Right lobe of liver (tissue), 6 donors: ENCODE measurements at regions not wholly inside any gene's neighbourhood (a gene's known extent, or its start where the extent isn't known, plus 50 kb on each side); places are given as distances from the start of the nearest gene placed in this dataset.

ENCODE experiments used
- ATAC-seq, 4 donors: fragments of 200-7000 bp; cut with Tn5 transposase; one replicate each; pipeline ENCODE4 v1.9.1; 2020; ENCODE audit warnings: mild to moderate bottlenecking in 4 of 4, moderate library complexity in 4 of 4
- DNase-seq, 3 donors: peaks; one replicate each; pipeline ENCODE4 v3.0.0-alpha.2; 2020
- H3K27ac ChIP-seq, 3 donors: fragments of 200-600 bp; one replicate each; pipeline ENCODE4 v1.8.0; 2022
- H3K27me3 ChIP-seq, 2 donors: fragments of 200-600 bp; one replicate each; pipeline ENCODE4 v1.8.0; 2022
- H3K36me3 ChIP-seq, 4 donors: fragments of 200-600 bp; sonication (generic) in 1 of 4; one replicate each; pipeline versions ENCODE4 v1.5.1 to v1.8.0; 2017 to 2022; ENCODE audit warnings: control low read depth in 1 of 4
- H3K4me1 ChIP-seq, 4 donors: fragments of 200-600 bp; sonication (generic) in 1 of 4; one replicate each; pipeline versions ENCODE4 v1.5.1 to v1.8.0; 2017 to 2022; ENCODE audit warnings: control low read depth in 1 of 4
- H3K4me3 ChIP-seq, 3 donors: fragments of 200-600 bp; one replicate each; pipeline ENCODE4 v1.8.0; 2022
- H3K9me3 ChIP-seq, 4 donors: fragments of 200-600 bp; sonication (generic) in 1 of 4; one replicate each; pipeline versions ENCODE4 v1.5.1 to v1.8.0; 2017 to 2022; ENCODE audit warnings: control low read depth in 1 of 4
- CTCF ChIP-seq, 4 donors: fragments of 200-600 bp in 3 of 4; fragments of 450-650 bp in 1 of 4; IDR thresholded peaks; one replicate each; pipeline versions ENCODE4 v1.5.1 to v1.8.0; 2016 to 2022; ENCODE audit warnings: antibody characterized with exemption in 4 of 4, mild to moderate bottlenecking in 2 of 4
- POLR2A ChIP-seq: fragments of 450-650 bp; IDR thresholded peaks from one replicate; pipeline ENCODE4 v1.6.1; 2017; ENCODE audit warnings: antibody characterized with exemption, mild to moderate bottlenecking
- WGBS: methylation state at CpG from one replicate; pipeline ENCODE4 v1.1.6; 2018; ENCODE audit warnings: low coverage, low lambda C conversion rate; ENCODE audit not compliant: insufficient coverage; ENCODE audit errors: missing lambda C conversion rate; 5-methylcytosine and 5-hydroxymethylcytosine counted together
- intact Hi-C, 2 donors: fragments of 100-400 bp; cut with DNase I; formaldehyde crosslinking; loops; one replicate each; pipeline versions ENCODE4 v1.11.2 to v1.14.1; 2022
- donor health status: DM: no; HTN: yes; CAD: no.
- donor health status: DM: no; HTN: no; CAD: no.
- donor health status: DM: no; HTN: no; CAD: no.
- donor health status: DM: no; HTN: yes; CAD: no.
- donor health status: DM: no; HTN: yes; CAD: no.

DNA sequence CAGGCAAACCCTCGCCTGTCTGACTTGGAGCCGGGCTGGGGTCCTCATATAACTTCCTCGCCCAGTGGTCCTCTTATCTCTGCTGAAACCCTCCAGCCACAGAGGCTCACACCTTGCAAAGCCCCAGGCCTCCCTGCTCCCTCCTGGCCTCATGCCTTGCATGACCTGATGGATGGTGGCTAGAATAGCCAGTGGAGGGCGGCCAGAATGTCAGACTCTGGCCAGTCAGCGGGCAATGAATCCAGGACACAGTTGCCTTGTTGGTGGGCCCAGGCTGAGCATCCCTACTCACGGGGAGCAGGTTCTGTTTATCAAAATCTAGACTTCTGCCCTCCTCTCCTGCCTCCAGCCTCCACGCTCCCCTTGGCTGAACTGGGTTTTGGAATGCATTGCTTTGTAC lies 69.1 kb upstream of the WNT11 start:
- DNase-seq, result no peak
- intact Hi-C loops, result no loop called here
- H3K27me3 ChIP-seq, result no peaks in the 10 kb centered on the region
- ATAC-seq, result no peak
- H3K27ac ChIP-seq, result no peak overlapping the region
- H3K36me3 ChIP-seq, result no peaks in the 10 kb centered on the region
- peaks cover 0 to 12% (median 3%) of the 10 kb centered on the region in 4 donors for H3K4me1 ChIP-seq
- no peaks in the 10 kb centered on the region for H3K9me3 ChIP-seq
- WGBS, result 100% methylated on average over 1 of the region's 7 CpGs
- TF ChIP-seq CTCF (IDR thresholded peaks at IDR 0.05), result no peak
- TF ChIP-seq POLR2A, result no peak
- H3K4me3 ChIP-seq, result no peak overlapping the region

DNA sequence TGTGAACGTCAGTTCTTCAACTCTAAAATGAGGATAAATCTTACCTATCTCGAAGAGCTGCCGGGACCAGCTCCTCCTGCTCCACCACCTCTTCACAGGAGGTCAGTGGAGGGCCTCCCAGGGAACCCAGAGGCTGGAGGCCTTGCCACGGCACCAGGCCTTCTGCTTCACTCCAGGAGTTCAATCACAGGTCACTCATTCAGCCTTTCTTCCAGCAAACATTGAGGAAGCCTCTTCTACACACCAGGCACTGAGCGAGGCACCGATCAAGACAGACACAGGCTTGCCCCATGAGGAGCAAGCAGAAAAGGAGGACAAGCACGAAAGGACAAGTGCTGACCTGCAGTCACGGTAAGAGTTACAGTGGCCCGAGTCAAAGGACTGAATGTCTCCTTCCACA lies 64.8 kb upstream of the WNT11 start:
- Histone ChIP-seq H3K4me1 (peaks cover 0 to 18% (median 9%) of the 10 kb centered on the region in 4 donors), H3K36me3 (no peaks in the 10 kb centered on the region), H3K27me3 (no peaks in the 10 kb centered on the region), H3K9me3 (no peaks in the 10 kb centered on the region), H3K4me3 (no peak overlapping the region), H3K27ac (no peak overlapping the region)
- DNase-seq (no peak), ATAC-seq (no peak)
- WGBS, result 92% methylated on average over 5 of the region's 9 CpGs
- intact Hi-C loops, result no loop called here
- TF ChIP-seq POLR2A, result no peak
- TF ChIP-seq CTCF (IDR thresholded peaks at IDR 0.05), result no peak

- no peaks in the 10 kb centered on the region for H3K27me3 ChIP-seq
- H3K27ac ChIP-seq, result peak overlapping the region in 2 of 3 donors; percentile 24 to 69
- ATAC-seq (peak in 2 of 4 donors; percentile 7 to 32), DNase-seq (no peak)
- WGBS, result 0% methylated on average over 1 of the region's 1 CpG
- H3K36me3 ChIP-seq, result no peaks in the 10 kb centered on the region
- peaks cover 0 to 18% (median 8%) of the 10 kb centered on the region in 4 donors for H3K4me1 ChIP-seq
- no peak overlapping the region for H3K4me3 ChIP-seq
- H3K9me3 ChIP-seq, result no peaks in the 10 kb centered on the region
- intact Hi-C loops, result no loop called here
- TF ChIP-seq CTCF (IDR thresholded peaks at IDR 0.05), result no peak
- no peak for TF ChIP-seq POLR2A
Measured at GRCh38 chr11:76270389-76270788, 64.1 kb upstream of the WNT11 start.

GRCh38 chr11:76269661-76270261 lies 63.5 kb upstream of the WNT11 start:
- WGBS, result 63% methylated on average over 6 of the region's 13 CpGs
- TF ChIP-seq CTCF (IDR thresholded peaks at IDR 0.05), result no peak
- TF ChIP-seq POLR2A, result no peak
- DNase-seq, result no peak
- Histone ChIP-seq H3K27ac (peak overlapping the region in 2 of 3 donors; percentile 24 to 69), H3K9me3 (no peaks in the 10 kb centered on the region), H3K4me1 (peaks cover 0 to 18% (median 8%) of the 10 kb centered on the region in 4 donors), H3K27me3 (no peaks in the 10 kb centered on the region), H3K36me3 (no peaks in the 10 kb centered on the region), H3K4me3 (no peak overlapping the region)
- peak in 1 of 4 donors; percentile 23 for ATAC-seq
- intact Hi-C loops, result no loop called here
